IPS-15b (cell line): ENCODE measurements at regions not wholly inside any gene's neighbourhood (a gene's known extent, or its start where the extent isn't known, plus 50 kb on each side); places are given as distances from the start of the nearest gene placed in this dataset.

Experiments used
- H3K27me3 ChIP-seq: one replicate; pipeline ENCODE4 v1.6.1; 2013; ENCODE audit warnings: low read length; ENCODE audit not compliant: control insufficient read depth, insufficient read depth
- H3K36me3 ChIP-seq: one replicate; pipeline ENCODE4 v1.6.1; 2013; ENCODE audit warnings: low read length; ENCODE audit not compliant: control insufficient read depth, insufficient read depth
- H3K4me1 ChIP-seq: one replicate; pipeline ENCODE4 v1.6.1; 2013; ENCODE audit warnings: mild to moderate bottlenecking, low read length; ENCODE audit not compliant: control insufficient read depth, insufficient read depth
- H3K4me3 ChIP-seq: one replicate; pipeline ENCODE4 v1.5.1; 2013; ENCODE audit warnings: low read depth, low read length
- H3K9ac ChIP-seq: one replicate; pipeline ENCODE4 v1.6.1; 2013; ENCODE audit warnings: low read depth, mild to moderate bottlenecking, low read length
- H3K9me3 ChIP-seq: one replicate; pipeline ENCODE4 v1.6.1; 2013; ENCODE audit warnings: mild to moderate bottlenecking, low read length; ENCODE audit not compliant: control insufficient read depth, insufficient read depth

- Histone ChIP-seq H3K27me3 (no peaks in the 10 kb centered on the region), H3K9ac (no peak overlapping the region), H3K4me1 (no peaks in the 10 kb centered on the region), H3K4me3 (no peak overlapping the region), H3K9me3 (no peaks in the 10 kb centered on the region), H3K36me3 (no peaks in the 10 kb centered on the region)
Observed at GRCh38 chr1:72362538-72362937, 80.2 kb upstream of the NEGR1 start.

GRCh38 chr1:72357411-72357810, 75.1 kb upstream of the NEGR1 start:
- Histone ChIP-seq H3K4me3 (no peak overlapping the region), H3K27me3 (no peaks in the 10 kb centered on the region), H3K36me3 (no peaks in the 10 kb centered on the region), H3K4me1 (no peaks in the 10 kb centered on the region), H3K9me3 (no peaks in the 10 kb centered on the region), H3K9ac (no peak overlapping the region)

GRCh38 chr1:72355899-72356298, 73.6 kb upstream of the NEGR1 start:
- no peaks in the 10 kb centered on the region for H3K27me3 ChIP-seq

GRCh38 chr1:72341661-72342060, 59.3 kb upstream of the NEGR1 start:
- no peaks in the 10 kb centered on the region for H3K36me3 ChIP-seq
- H3K4me3 ChIP-seq = no peak overlapping the region
- H3K9ac ChIP-seq = no peak overlapping the region
- no peaks in the 10 kb centered on the region for H3K27me3 ChIP-seq
- no peaks in the 10 kb centered on the region for H3K4me1 ChIP-seq
- no peaks in the 10 kb centered on the region for H3K9me3 ChIP-seq

More at GRCh38 chr1:72355899-72356298, 73.6 kb upstream of the NEGR1 start:
- Histone ChIP-seq H3K36me3 (no peaks in the 10 kb centered on the region), H3K9ac (no peak overlapping the region), H3K4me3 (no peak overlapping the region), H3K9me3 (no peaks in the 10 kb centered on the region), H3K4me1 (no peaks in the 10 kb centered on the region)

- H3K4me3 ChIP-seq = no peak overlapping the region
- no peak overlapping the region for H3K9ac ChIP-seq
- no peaks in the 10 kb centered on the region for H3K36me3 ChIP-seq
Observed at GRCh38 chr1:72336776-72337175, 54.4 kb upstream of the NEGR1 start.

More at GRCh38 chr1:72336776-72337175, 54.4 kb upstream of the NEGR1 start:
- no peaks in the 10 kb centered on the region for H3K9me3 ChIP-seq
- H3K4me1 ChIP-seq = no peaks in the 10 kb centered on the region
- no peaks in the 10 kb centered on the region for H3K27me3 ChIP-seq
